GM10266 (cell line): ENCODE measurements at regions not wholly inside any gene's neighbourhood (a gene's known extent, or its start where the extent isn't known, plus 50 kb on each side); places are given as distances from the start of the nearest gene placed in this dataset.

Experiments
- DNase-seq: peaks from one replicate; pipeline ENCODE4 v3.0.0; 2012; ENCODE audit errors: extremely low spot score
- CTCF ChIP-seq: IDR thresholded peaks from 2 replicates; pipeline ENCODE4 v1.5.1; 2012; ENCODE audit warnings: mild to moderate bottlenecking, low read depth; ENCODE audit not compliant: control insufficient read depth, insufficient read depth; ENCODE audit errors: missing control alignments

- DNase-seq, result no peak
- no peak for TF ChIP-seq CTCF
These were observed 262.3 kb upstream of the TNRC6C start for GRCh38 chr17:77696151-77696720.

DNA sequence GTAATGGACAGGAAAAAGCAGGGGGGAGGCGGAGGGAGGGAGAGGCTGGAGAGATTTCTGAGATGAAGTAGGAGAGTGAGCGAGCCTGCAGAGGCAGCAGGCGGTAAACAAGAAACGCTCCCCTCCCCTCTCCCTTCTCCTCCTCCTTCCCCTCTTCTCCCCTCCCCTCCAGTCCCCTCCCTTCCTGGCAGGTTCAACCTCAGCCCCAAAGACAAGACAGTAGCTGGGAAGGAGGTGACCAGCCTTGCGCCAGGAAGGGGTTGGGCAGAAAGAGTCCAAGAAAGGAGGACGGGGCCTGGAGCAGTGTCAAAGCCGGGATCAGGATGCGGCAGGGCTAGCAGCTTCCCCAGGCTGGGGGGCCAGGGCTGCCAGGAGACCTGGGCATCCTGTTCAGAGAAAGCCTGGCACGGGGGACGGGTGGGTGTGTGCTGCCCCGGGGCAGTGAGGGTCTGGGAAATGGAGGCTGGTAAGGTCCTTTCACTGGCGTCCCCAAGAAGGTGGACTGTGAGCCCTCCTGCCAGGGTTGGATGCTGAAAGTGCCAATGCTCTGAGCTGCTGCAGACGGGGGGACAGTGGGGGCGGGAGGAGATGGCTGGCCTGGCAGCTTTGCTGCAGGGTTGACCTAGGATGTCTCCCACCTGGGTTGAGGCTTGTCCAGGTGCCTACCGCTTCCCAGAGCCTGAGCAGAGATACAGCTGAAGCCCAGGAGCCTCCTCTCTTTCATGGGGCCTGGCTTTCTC lies 261.6 kb upstream of the TNRC6C start:
- DNase-seq, result no peak
- TF ChIP-seq CTCF, result no peak

GRCh38 chr17:77697480-77698400 lies 260.8 kb upstream of the TNRC6C start:
- no peak for DNase-seq
- TF ChIP-seq CTCF, result no peak

DNA sequence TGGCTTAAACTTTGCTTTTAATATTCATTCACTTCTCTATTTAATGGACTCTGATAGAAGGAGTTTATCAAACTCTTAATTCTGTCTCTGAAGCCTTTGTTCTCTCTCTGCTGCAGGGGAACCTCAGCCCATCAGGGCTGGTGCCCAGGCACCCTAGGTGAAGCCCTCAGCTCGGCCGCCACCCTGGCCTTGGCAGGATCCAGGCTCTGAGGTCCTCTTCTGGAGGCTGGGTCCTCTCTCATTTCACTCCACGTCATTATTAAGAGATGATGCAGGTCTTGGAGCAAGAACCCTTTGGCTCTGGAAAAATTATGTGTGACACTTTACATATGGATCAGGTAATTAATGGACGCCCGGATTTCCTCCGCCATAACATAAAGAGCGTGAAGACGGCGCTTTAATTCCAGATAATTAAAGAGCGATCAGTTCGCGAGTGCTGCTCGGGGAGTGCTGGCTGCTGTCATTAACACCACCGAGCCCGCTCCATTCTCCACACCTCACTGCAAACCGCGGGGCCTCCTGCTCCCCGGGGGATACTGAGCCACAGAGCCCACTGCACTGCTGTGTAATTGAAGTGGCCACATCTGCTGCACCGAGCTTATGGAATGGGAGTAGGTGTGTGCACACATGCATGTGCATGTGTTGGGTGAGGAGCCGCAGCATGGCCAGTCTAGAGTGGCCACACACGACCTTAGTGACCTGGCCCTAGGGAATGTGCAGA lies 259.4 kb upstream of the TNRC6C start:
- no peak for DNase-seq
- no peak for TF ChIP-seq CTCF

- TF ChIP-seq CTCF, result no peak
- no peak for DNase-seq
These were observed 258.2 kb upstream of the TNRC6C start for GRCh38 chr17:77700165-77700881.

DNA sequence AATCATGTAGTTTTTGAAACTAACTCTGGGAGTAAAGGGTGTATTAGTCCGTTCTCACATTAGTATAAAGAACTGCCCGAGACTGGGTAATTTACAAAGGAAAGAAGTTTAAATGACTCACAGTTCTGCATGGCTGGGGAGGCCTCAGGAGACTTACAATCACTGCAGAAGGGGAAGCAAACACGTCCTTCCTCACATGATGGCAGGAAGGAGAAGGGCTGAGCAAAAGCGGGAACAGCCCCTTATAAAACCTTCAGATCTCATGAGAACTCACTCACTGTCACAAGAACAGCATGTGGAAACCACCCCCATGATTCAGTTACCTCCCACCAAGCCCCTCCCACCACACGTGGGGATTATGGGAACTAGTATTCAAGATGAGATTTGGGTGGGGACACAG lies 256.5 kb upstream of the TNRC6C start:
- DNase-seq, result no peak
- no peak for TF ChIP-seq CTCF
